Stimulated activated CD8-positive, alpha-beta memory T cell treated with anti-CD3 and anti-CD28 coated beads, Interleukin-2, amount 100 ng/mL, for 1 hour (primary cell): ENCODE measurements at regions not wholly inside any gene's neighbourhood (a gene's known extent, or its start where the extent isn't known, plus 50 kb on each side); places are given as distances from the start of the nearest gene placed in this dataset.
"Not testable (repeated sequence)": the region's sequence is repeated elsewhere in the genome, so short reads cannot be mapped to it uniquely, and the experiment has no call there.

ENCODE experiments used
- DNase-seq, 2 donors: peaks; one replicate each; pipeline ENCODE4 v3.0.0-alpha.2; 2020; ENCODE audit warnings: low read depth in 2 of 2

DNA sequence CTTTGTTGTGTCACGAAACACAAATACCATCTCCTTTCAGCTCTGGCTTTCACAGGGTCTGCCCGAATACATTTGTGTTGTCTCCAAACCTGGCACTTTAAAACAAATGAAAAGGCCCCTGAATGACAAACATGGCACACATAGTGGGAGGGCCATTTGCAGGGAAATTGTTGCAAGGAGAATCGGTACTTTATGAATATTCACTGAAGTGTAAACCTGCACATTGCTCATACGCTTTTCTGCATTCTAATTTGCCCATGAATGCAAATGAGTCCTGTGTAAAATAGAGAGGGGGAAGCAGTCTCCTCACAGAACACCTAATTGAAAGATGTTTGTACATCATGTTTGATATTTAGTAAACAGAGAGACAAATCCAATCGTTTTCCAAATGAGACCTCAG, 82.7 kb upstream of the PCDH8 start:
- DNase-seq = no peak

- no peak for DNase-seq
These were observed 81.4 kb upstream of the PCDH8 start for GRCh38 chr13:52929846-52930245.

DNA sequence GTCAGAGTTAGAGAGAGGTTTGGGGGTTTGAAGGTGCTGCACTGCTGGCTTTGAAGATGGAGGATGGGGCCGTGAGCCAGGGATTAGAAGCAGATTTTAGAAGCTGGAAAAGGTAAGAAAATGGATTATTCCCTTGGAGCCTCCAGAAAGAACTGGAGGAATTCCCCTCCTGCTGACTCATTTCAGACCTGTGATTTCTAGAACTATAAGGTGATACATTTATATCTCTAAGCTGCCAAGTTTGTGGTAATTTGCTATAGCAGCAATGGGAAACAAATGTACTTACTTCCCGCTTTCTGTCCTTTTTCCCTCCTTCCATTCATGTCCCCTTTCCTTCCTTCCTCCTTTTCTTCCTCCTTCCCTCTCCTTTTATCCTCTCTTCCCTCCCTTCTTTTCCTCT, 78.5 kb upstream of the PCDH8 start:
- no peak for DNase-seq

GRCh38 chr13:52925775-52926285, 77.4 kb upstream of the PCDH8 start:
- DNase-seq = no peak

GRCh38 chr13:52925251-52925650, 76.8 kb upstream of the PCDH8 start:
- no peak for DNase-seq

DNA sequence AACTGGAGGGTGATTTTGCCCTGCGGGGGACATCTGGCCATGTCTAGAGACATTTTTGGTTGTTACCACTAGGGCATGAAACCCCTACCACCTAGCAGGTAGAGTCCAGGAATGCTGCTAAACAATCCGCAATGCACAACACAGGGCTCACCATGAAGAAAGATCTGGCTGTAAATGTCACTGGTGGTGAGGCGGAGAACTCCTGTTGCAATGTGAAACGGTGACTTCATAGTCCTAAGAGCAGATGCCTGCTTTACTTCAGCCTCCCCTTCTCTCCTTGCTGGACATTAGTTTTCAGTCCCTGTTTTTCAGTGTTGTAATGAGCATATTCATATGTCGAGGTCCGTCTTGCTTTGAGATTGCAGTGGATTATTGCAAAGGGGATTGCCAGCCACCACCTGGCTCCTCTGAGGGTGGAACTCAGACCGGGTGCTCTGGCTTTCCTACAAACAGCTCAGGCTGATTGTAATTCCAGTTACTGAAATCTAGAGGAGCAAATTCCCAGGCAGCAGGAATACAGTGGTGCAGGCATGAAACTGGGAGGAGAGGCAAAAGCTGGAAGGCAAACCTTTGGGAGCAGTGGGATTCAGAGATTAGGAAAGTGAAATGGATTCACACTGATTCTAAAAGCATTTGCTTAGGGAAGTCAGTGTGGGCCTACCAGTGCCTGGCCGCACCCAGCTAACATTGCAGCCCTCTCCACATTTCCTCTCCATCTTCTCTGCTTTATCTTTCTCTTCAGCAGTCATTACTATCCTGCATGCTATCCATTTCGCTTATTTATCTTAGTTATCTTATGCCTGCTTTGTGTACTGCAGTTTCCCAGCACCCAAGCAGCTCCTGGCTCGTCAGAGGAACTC, 76.1 kb upstream of the PCDH8 start:
- no peak for DNase-seq

DNA sequence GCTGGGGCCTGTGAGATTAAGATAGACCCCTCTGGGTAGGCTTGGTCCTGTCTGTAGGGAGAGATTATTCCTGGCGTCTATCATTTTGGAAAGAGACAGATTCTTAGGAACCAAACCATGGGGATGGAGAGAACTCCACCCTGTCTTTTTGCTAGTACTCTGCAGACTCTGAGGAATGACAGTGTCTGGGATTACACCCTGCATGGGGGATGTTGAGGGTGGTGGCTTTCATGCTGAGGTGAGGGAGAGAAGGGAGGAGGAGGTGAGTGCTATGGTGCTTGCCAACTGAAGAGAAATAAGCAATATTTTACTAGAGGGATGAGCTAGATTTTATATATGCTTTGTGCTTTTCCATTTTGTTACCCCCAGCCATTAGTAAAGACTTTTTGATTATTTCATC, 74.5 kb upstream of the PCDH8 start:
- DNase-seq = no peak

DNA sequence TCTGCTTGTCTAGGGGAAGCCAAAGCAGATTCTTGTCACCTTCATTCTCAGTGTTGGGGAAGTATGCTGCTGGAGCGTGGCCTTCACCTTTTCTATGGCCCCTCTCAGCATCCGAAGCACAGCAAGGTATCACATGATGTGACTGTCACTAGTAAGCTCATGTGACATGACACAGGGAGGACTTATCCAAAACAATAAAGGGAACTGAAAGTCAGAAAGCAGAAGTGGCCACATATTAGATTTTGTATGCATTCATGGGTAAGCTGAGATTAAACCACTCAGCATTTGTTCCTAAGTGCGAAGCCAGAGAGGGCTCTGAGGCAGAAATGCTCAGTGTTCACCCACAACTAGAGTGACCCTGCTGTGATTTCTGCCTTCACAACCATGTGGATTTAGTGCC, 72.8 kb upstream of the PCDH8 start:
- no peak for DNase-seq

DNA sequence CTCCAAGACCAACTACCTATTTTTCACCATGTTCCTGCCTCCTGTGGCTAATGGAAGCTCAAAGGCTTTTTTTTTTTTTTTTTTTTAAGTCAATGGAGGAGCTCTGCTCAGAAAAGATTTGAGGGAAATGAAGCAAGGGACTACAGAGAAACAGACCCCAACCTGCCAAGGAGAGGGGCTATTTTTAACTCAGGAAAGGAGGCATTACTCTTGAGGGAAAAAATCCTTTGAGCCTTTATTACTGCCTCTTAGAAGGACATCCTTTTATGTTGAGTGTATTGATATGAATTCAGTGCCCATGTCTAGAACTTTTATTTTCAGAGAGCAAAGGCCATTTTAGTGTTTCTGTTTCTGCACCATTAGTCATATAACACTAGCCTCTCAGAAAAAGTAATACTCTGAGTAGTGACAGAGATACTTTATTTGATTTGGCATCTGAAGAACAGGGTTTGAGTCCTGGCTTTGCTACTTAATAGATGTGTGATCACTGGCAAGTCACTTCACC, 68.1 kb upstream of the PCDH8 start:
- no peak for DNase-seq

DNA sequence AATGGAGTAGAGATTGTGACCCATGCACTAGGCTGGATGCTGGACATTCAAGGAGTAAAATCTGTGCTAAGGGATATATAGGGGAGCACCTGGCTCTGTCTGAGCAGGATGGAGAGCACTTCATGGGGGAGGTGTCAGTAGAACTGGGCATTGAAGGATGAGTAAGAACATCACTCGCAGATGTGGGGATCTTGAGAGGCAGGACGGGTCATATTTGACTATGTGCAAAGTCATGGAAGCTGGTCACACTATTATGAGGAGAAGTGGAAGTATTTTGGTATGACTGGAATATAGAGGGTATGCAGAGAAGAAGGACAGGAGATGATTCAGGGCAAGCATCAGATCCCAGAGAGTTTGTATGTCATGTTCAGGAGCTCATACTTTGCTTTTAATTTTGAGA, 62.9 kb upstream of the PCDH8 start:
- no peak for DNase-seq

- not testable (repeated sequence) for DNase-seq
These were observed 61.9 kb upstream of the PCDH8 start for GRCh38 chr13:52910318-52910717.

DNA sequence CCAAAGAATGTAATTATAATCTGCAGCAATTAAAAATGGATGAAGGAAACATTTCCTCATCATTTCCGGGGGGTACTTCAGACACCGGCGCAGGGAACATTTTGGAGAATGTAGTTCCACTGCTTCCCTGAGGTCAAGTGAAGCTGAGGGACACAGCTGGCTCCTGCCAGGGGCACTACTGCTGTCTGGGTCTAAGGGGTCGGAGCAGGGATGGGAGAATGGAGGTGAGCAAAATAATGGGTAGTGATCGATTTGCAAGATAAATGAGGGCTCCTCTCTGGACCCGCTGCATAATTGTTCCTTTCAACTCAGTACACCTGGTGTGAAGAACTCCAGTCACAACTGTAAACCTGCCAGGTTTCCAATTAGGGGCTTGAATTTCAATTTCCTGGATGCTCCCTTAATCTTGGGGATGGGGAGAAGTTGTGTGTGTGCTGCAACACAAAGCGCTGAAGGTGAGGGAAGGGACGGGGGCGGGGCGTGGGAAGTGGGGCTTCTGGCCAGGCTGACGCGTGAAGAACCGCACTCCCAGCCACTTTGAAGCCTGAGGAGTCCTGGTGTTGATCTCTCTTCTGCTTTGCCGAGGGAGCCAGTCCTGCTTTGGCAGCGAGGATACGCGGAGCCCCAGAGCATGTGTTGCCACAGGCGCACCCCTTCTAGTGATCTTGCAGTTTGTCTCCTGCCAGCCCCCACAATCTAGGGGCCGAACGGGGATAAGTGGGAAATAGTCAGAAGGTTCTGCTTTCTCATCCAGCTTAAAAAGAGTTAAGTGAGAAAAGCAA, 57.9 kb upstream of the PCDH8 start:
- DNase-seq = no peak

DNA sequence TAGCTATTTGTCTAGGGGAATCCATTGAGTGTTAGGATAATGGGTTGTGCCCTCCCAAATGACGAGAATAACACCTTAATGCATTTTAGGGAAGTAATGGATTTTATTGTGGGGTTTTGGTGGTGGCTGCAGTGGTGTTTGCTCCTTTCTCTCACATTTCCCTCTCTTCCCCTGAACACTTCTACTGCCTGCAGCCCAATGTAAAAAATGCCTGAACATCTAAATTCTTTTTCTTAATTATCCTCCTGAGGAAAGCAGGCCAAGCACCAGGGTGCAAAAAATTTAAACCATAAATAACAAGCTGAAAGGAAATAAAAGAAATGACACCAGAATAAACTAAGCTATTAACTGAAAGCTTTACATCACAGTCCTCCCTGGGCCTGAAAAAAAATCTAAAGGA, 57.3 kb upstream of the PCDH8 start:
- DNase-seq = no peak

DNA sequence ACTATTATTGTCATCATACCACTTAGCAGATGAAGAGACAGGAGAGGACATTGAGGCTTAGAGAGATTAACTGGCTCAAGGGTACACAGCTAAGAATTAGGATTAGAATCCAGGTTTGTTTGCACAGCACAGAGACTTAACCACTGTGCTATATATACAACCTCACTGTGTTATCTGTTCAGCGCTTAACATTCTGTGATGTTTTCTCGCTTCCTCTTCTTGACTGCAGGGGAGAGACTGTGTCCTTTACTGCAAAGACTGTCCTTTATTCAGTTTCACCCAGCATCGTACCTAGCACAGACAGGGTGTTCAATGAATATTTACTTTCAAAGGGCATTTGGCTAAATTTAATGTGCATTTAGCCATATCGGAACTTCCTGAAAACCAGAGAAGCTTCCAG, 54.9 kb upstream of the PCDH8 start:
- DNase-seq = no peak

GRCh38 chr13:52899206-52899605, 50.8 kb upstream of the PCDH8 start:
- DNase-seq = no peak
